ENCODE measurements at regions not wholly inside any gene's neighbourhood (a gene's known extent, or its start where the extent isn't known, plus 50 kb on each side); places are given as distances from the start of the nearest gene placed in this dataset.

- Histone ChIP-seq H3K4me3 (ENCODE audit: low read depth in 1 of 3, low read length in 3 of 3) (no peak overlapping the region), H3K27me3 (ENCODE audit: control insufficient read depth in 4 of 4, insufficient read depth in 4 of 4, low read length in 3 of 4) (no peaks in the 10 kb centered on the region), H3K9me3 (ENCODE audit: control insufficient read depth in 4 of 4, low read length in 3 of 4) (no peaks in the 10 kb centered on the region), H3K36me3 (ENCODE audit: control insufficient read depth in 4 of 4, insufficient read depth in 3 of 4, low read depth in 1 of 4, low read length in 3 of 4) (no peaks in the 10 kb centered on the region), H3K27ac (ENCODE audit: low read depth in 1 of 2, low read length in 2 of 2) (no peak overlapping the region), H3K4me1 (ENCODE audit: control insufficient read depth in 4 of 4, insufficient read depth in 4 of 4, low read length in 3 of 4) (peaks cover 7 to 30% (median 19%) of the 10 kb centered on the region in 4 donors), H3K9ac (ENCODE audit: low read depth in 1 of 2, low read length in 2 of 2) (no peak overlapping the region)
- DNase-seq (ENCODE audit: low spot score): no peak
- 81% methylated on average over 1 of the region's 1 CpG for WGBS
- TF ChIP-seq RXRA (IDR thresholded peaks at IDR 0.05) (no peak), NR2F2 (IDR thresholded peaks at IDR 0.05) (no peak), FOXA2 (IDR thresholded peaks at IDR 0.05) (no peak), YY1 (IDR thresholded peaks at IDR 0.05) (no peak), TAF1 (conservative IDR thresholded peaks at IDR 0.05) (no peak), GABPA (IDR thresholded peaks at IDR 0.05 in 1 of 2, conservative IDR thresholded peaks at IDR 0.05 in 1 of 2) (no peak)
- TF ChIP-seq, protein P1, sequence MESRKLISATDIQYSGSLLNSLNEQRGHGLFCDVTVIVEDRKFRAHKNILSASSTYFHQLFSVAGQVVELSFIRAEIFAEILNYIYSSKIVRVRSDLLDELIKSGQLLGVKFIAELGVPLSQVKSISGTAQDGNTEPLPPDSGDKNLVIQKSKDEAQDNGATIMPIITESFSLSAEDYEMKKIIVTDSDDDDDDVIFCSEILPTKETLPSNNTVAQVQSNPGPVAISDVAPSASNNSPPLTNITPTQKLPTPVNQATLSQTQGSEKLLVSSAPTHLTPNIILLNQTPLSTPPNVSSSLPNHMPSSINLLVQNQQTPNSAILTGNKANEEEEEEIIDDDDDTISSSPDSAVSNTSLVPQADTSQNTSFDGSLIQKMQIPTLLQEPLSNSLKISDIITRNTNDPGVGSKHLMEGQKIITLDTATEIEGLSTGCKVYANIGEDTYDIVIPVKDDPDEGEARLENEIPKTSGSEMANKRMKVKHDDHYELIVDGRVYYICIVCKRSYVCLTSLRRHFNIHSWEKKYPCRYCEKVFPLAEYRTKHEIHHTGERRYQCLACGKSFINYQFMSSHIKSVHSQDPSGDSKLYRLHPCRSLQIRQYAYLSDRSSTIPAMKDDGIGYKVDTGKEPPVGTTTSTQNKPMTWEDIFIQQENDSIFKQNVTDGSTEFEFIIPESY (IDR thresholded peaks at IDR 0.05): no peak
These were observed 337.8 kb downstream of the TENT4A start for GRCh38 chr5:7050986-7051385.

DNA sequence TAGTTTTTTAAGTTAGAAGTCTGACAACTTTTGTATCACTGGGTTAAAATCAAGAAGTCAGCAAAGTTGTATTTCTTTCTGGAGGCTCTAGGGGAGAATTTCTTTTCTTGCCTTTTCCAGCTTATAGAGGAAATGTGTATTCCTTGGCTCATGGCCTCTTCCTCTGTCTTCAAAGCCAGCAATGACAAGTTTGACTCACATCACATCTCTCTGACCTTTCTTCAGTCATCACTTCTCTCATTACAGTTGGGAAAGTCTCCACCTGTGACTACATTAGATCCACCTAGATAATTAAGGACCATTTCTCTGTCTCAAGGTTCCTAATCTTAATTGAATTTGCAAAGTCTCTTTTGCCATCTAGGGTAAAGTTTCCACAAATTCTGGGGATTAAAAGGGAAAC lies 339.9 kb downstream of the TENT4A start:
- H3K9me3 ChIP-seq (ENCODE audit: control insufficient read depth in 4 of 4, low read length in 3 of 4): no peaks in the 10 kb centered on the region
- no peak for DNase-seq (ENCODE audit: low spot score)
- no peaks in the 10 kb centered on the region for H3K36me3 ChIP-seq (ENCODE audit: control insufficient read depth in 4 of 4, insufficient read depth in 3 of 4, low read depth in 1 of 4, low read length in 3 of 4)
- H3K27me3 ChIP-seq (ENCODE audit: control insufficient read depth in 4 of 4, insufficient read depth in 4 of 4, low read length in 3 of 4): no peaks in the 10 kb centered on the region
- H3K4me3 ChIP-seq (ENCODE audit: low read depth in 1 of 3, low read length in 3 of 3): no peak overlapping the region
- H3K27ac ChIP-seq (ENCODE audit: low read depth in 1 of 2, low read length in 2 of 2): no peak overlapping the region
- TF ChIP-seq, protein P2, sequence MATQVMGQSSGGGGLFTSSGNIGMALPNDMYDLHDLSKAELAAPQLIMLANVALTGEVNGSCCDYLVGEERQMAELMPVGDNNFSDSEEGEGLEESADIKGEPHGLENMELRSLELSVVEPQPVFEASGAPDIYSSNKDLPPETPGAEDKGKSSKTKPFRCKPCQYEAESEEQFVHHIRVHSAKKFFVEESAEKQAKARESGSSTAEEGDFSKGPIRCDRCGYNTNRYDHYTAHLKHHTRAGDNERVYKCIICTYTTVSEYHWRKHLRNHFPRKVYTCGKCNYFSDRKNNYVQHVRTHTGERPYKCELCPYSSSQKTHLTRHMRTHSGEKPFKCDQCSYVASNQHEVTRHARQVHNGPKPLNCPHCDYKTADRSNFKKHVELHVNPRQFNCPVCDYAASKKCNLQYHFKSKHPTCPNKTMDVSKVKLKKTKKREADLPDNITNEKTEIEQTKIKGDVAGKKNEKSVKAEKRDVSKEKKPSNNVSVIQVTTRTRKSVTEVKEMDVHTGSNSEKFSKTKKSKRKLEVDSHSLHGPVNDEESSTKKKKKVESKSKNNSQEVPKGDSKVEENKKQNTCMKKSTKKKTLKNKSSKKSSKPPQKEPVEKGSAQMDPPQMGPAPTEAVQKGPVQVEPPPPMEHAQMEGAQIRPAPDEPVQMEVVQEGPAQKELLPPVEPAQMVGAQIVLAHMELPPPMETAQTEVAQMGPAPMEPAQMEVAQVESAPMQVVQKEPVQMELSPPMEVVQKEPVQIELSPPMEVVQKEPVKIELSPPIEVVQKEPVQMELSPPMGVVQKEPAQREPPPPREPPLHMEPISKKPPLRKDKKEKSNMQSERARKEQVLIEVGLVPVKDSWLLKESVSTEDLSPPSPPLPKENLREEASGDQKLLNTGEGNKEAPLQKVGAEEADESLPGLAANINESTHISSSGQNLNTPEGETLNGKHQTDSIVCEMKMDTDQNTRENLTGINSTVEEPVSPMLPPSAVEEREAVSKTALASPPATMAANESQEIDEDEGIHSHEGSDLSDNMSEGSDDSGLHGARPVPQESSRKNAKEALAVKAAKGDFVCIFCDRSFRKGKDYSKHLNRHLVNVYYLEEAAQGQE (IDR thresholded peaks at IDR 0.05): no peak
- TF ChIP-seq JUND (IDR thresholded peaks at IDR 0.05) (no peak), GABPA (IDR thresholded peaks at IDR 0.05 in 1 of 2, conservative IDR thresholded peaks at IDR 0.05 in 1 of 2) (no peak), TAF1 (conservative IDR thresholded peaks at IDR 0.05) (no peak), NR2F2 (IDR thresholded peaks at IDR 0.05) (no peak), HNF4G (IDR thresholded peaks at IDR 0.05) (no peak), SP1 (IDR thresholded peaks at IDR 0.05) (no peak)
- TF ChIP-seq, protein P1 (IDR thresholded peaks at IDR 0.05): no peak
- TF ChIP-seq, protein P3, sequence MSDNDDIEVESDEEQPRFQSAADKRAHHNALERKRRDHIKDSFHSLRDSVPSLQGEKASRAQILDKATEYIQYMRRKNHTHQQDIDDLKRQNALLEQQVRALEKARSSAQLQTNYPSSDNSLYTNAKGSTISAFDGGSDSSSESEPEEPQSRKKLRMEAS (IDR thresholded peaks at IDR 0.05): no peak
- H3K9ac ChIP-seq (ENCODE audit: low read depth in 1 of 2, low read length in 2 of 2): no peak overlapping the region
- peaks cover 7 to 24% (median 15%) of the 10 kb centered on the region in 4 donors for H3K4me1 ChIP-seq (ENCODE audit: control insufficient read depth in 4 of 4, insufficient read depth in 4 of 4, low read length in 3 of 4)

Measured in liver (tissue), 7 donors.